Muscle of back (tissue), 3 donors: ENCODE measurements at regions not wholly inside any gene's neighbourhood (a gene's known extent, or its start where the extent isn't known, plus 50 kb on each side); places are given as distances from the start of the nearest gene placed in this dataset.

Experiments used
- DNase-seq, 3 donors: peaks; one replicate each; pipeline versions ENCODE4 v3.0.0 to v3.0.0-alpha.2; 2013

- DNase-seq = no peak
Observed at GRCh38 chr4:147312376-147313046, 168.4 kb upstream of the EDNRA start.

- no peak for DNase-seq
Observed at GRCh38 chr4:147313108-147313507, 167.8 kb upstream of the EDNRA start.

- peak; percentile 58 to 87 (median 75) for DNase-seq
Observed at GRCh38 chr4:147318586-147318985, 162.3 kb upstream of the EDNRA start.

- DNase-seq = peak; percentile 61 to 88 (median 63)
Observed at GRCh38 chr4:147325571-147325981, 155.3 kb upstream of the EDNRA start.

- peak in 1 of 3 donors; percentile 81 for DNase-seq
Observed at GRCh38 chr4:147326591-147326990, 154.3 kb upstream of the EDNRA start.

- peak in 1 of 3 donors; percentile 39 for DNase-seq
Observed at GRCh38 chr4:147327322-147327721, 153.6 kb upstream of the EDNRA start.

GRCh38 chr4:147328189-147328588 is 152.7 kb upstream of the EDNRA start:
- DNase-seq = no peak

GRCh38 chr4:147328756-147329446 is 152.0 kb upstream of the EDNRA start:
- no peak for DNase-seq

- peak in 2 of 3 donors; percentile 64 to 77 for DNase-seq
Observed at GRCh38 chr4:147332091-147332490, 148.8 kb upstream of the EDNRA start.

- peak in 2 of 3 donors; percentile 48 to 75 for DNase-seq
Observed at GRCh38 chr4:147334478-147334877, 146.4 kb upstream of the EDNRA start.

GRCh38 chr4:147335183-147335582 is 145.7 kb upstream of the EDNRA start:
- DNase-seq = no peak

- DNase-seq = no peak
Observed at GRCh38 chr4:147336252-147336651, 144.6 kb upstream of the EDNRA start.

- no peak for DNase-seq
Observed at GRCh38 chr4:147339100-147339499, 141.8 kb upstream of the EDNRA start.

- no peak for DNase-seq
Observed at GRCh38 chr4:147340111-147340510, 140.8 kb upstream of the EDNRA start.

- DNase-seq = peak; percentile 54 to 73 (median 57)
Observed at GRCh38 chr4:147340591-147341120, 140.2 kb upstream of the EDNRA start.

- DNase-seq = peak in 1 of 3 donors; percentile 62
Observed at GRCh38 chr4:147343692-147344091, 137.2 kb upstream of the EDNRA start.

- DNase-seq = no peak
Observed at GRCh38 chr4:147345662-147346061, 135.2 kb upstream of the EDNRA start.

GRCh38 chr4:147347217-147347616 is 133.7 kb upstream of the EDNRA start:
- no peak for DNase-seq

- no peak for DNase-seq
Observed at GRCh38 chr4:147349193-147349592, 131.7 kb upstream of the EDNRA start.

GRCh38 chr4:147351083-147351787 is 129.7 kb upstream of the EDNRA start:
- DNase-seq = no peak

GRCh38 chr4:147354237-147354636 is 126.7 kb upstream of the EDNRA start:
- peak; percentile 66 to 89 (median 73) for DNase-seq

- peak in 1 of 3 donors; percentile 63 for DNase-seq
Observed at GRCh38 chr4:147355032-147355656, 125.8 kb upstream of the EDNRA start.
